B cell (primary cell): ENCODE measurements at regions not wholly inside any gene's neighbourhood (a gene's known extent, or its start where the extent isn't known, plus 50 kb on each side); places are given as distances from the start of the nearest gene placed in this dataset.

Experiments used
- CTCF ChIP-seq: fragments of 200-600 bp; IDR thresholded peaks from one replicate; pipeline ENCODE4 v1.8.0; 2022; ENCODE audit warnings: antibody characterized with exemption, mild to moderate bottlenecking
- EZH2 ChIP-seq: IDR thresholded peaks from 2 replicates; pipeline ENCODE4 v1.6.1; 2012; ENCODE audit warnings: borderline replicate concordance, low read depth, mild to moderate bottlenecking, moderate library complexity, low read length; ENCODE audit not compliant: insufficient read depth, poor library complexity, severe bottlenecking

GRCh38 chr5:8749556-8749955 is 796.3 kb downstream of the SEMA5A start:
- TF ChIP-seq CTCF (no peak), EZH2 (no peak)
